ENCODE measurements at regions not wholly inside any gene's neighbourhood (a gene's known extent, or its start where the extent isn't known, plus 50 kb on each side); places are given as distances from the start of the nearest gene placed in this dataset.

DNA sequence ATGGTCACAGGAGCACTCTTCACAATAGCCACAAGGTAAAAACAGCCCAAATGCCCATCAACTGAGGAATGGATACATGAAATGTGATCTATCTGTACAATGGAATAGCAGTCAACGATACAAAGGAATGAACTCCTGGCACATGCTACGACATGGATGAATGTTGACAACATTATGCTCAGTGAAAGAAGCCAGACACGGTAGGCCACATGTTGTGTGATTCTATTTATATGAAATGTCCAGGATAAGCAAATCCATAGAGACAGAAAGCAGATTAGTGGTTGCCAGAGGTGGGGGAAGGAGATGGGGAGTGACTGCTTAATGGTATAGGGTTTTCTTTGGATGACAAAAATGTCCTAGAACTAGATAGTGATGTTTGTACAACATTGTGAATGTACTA, 58.7 kb upstream of the GPM6B start:
- TF ChIP-seq, protein P1, sequence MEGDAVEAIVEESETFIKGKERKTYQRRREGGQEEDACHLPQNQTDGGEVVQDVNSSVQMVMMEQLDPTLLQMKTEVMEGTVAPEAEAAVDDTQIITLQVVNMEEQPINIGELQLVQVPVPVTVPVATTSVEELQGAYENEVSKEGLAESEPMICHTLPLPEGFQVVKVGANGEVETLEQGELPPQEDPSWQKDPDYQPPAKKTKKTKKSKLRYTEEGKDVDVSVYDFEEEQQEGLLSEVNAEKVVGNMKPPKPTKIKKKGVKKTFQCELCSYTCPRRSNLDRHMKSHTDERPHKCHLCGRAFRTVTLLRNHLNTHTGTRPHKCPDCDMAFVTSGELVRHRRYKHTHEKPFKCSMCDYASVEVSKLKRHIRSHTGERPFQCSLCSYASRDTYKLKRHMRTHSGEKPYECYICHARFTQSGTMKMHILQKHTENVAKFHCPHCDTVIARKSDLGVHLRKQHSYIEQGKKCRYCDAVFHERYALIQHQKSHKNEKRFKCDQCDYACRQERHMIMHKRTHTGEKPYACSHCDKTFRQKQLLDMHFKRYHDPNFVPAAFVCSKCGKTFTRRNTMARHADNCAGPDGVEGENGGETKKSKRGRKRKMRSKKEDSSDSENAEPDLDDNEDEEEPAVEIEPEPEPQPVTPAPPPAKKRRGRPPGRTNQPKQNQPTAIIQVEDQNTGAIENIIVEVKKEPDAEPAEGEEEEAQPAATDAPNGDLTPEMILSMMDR (IDR thresholded peaks at IDR 0.05; ENCODE audit: low read depth, low read length): no peak
- no peak for TF ChIP-seq POLR2A (IDR thresholded peaks at IDR 0.05; ENCODE audit: extremely low read depth, insufficient read length)
- TF ChIP-seq, protein P2, sequence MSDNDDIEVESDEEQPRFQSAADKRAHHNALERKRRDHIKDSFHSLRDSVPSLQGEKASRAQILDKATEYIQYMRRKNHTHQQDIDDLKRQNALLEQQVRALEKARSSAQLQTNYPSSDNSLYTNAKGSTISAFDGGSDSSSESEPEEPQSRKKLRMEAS (IDR thresholded peaks at IDR 0.05; ENCODE audit: low read depth, low read length): no peak
